Eye (tissue), 1 donor: ENCODE measurements at regions not wholly inside any gene's neighbourhood (a gene's known extent, or its start where the extent isn't known, plus 50 kb on each side); places are given as distances from the start of the nearest gene placed in this dataset.
"Not testable (repeated sequence)": the region's sequence is repeated elsewhere in the genome, so short reads cannot be mapped to it uniquely, and the experiment has no call there.

ENCODE experiments used
- DNase-seq: peaks from one replicate; pipeline ENCODE4 v3.0.0-alpha.2; 2015

- DNase-seq: no peak
Observed at GRCh38 chrX:122833230-122833629, 350.8 kb upstream of the GRIA3 start.

GRCh38 chrX:122835886-122836285 lies 348.2 kb upstream of the GRIA3 start:
- DNase-seq: no peak

GRCh38 chrX:122850326-122850725 lies 333.8 kb upstream of the GRIA3 start:
- DNase-seq: no peak

- DNase-seq: no peak
Observed at GRCh38 chrX:122856205-122856604, 327.9 kb upstream of the GRIA3 start.

- DNase-seq: no peak
Observed at GRCh38 chrX:122857734-122858133, 326.3 kb upstream of the GRIA3 start.

- no peak for DNase-seq
Observed at GRCh38 chrX:122863067-122863466, 321.0 kb upstream of the GRIA3 start.

- no peak for DNase-seq
Observed at GRCh38 chrX:122866532-122866931, 317.5 kb upstream of the GRIA3 start.

- no peak for DNase-seq
Observed at GRCh38 chrX:122868631-122869030, 315.4 kb upstream of the GRIA3 start.

- DNase-seq: no peak
Observed at GRCh38 chrX:122869171-122869570, 314.9 kb upstream of the GRIA3 start.

- no peak for DNase-seq
Observed at GRCh38 chrX:122878269-122878668, 305.8 kb upstream of the GRIA3 start.

- no peak for DNase-seq
Observed at GRCh38 chrX:122880952-122881351, 303.1 kb upstream of the GRIA3 start.

GRCh38 chrX:122890729-122891128 lies 293.3 kb upstream of the GRIA3 start:
- DNase-seq: no peak

GRCh38 chrX:122906726-122907125 lies 277.4 kb upstream of the GRIA3 start:
- no peak for DNase-seq

- no peak for DNase-seq
Observed at GRCh38 chrX:122907375-122907774, 276.7 kb upstream of the GRIA3 start.

- DNase-seq: no peak
Observed at GRCh38 chrX:122910697-122911096, 273.4 kb upstream of the GRIA3 start.

- DNase-seq: no peak
Observed at GRCh38 chrX:122913134-122913533, 270.9 kb upstream of the GRIA3 start.

GRCh38 chrX:122913764-122914163 lies 270.3 kb upstream of the GRIA3 start:
- no peak for DNase-seq

GRCh38 chrX:122914256-122914655 lies 269.8 kb upstream of the GRIA3 start:
- DNase-seq: no peak

- DNase-seq: no peak
Observed at GRCh38 chrX:122934131-122934530, 249.9 kb upstream of the GRIA3 start.

- DNase-seq: no peak
Observed at GRCh38 chrX:122940199-122940598, 243.9 kb upstream of the GRIA3 start.

- DNase-seq: no peak
Observed at GRCh38 chrX:122941806-122942205, 242.3 kb upstream of the GRIA3 start.

GRCh38 chrX:122943918-122944317 lies 240.2 kb upstream of the GRIA3 start:
- DNase-seq: no peak

GRCh38 chrX:122945328-122945727 lies 238.8 kb upstream of the GRIA3 start:
- no peak for DNase-seq

GRCh38 chrX:122972604-122973003 lies 211.5 kb upstream of the GRIA3 start:
- no peak for DNase-seq

GRCh38 chrX:122982521-122982920 lies 201.6 kb upstream of the GRIA3 start:
- DNase-seq: no peak

GRCh38 chrX:123002844-123003243 lies 181.2 kb upstream of the GRIA3 start:
- not testable (repeated sequence) for DNase-seq
